ENCODE measurements at regions not wholly inside any gene's neighbourhood (a gene's known extent, or its start where the extent isn't known, plus 50 kb on each side); places are given as distances from the start of the nearest gene placed in this dataset.
"Not testable (repeated sequence)": the region's sequence is repeated elsewhere in the genome, so short reads cannot be mapped to it uniquely, and the experiment has no call there.

DNA sequence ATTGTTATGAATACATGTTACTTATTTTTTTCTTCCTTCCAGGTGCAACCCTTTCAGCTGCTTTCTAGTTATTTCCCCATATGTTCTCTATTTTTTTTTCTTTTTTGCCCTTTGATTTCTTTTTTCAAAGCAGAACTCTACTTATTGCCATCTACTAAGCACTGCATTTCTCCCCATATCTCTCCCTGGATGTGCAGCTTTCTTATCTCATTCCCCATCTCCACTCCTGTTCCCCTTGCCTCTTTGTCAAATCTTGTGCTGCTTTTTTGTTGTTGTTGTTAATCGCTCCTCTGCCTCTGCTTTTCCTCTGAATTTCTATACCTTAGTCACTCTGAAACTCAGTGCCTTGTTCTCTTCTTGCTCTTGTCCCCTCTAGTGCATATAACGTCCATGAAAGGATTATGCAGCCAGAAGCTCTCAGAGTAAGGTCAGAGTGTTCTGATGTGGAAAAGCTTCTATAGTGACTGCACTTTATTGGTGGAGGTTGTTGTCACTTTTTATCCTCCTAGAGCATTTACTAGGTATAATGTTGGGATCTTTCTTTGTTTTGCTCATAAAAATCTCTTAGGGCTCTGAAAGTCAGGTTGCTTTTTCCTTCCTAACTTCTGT is 51.1 kb upstream of the JADE1 start:
- no peak for DNase-seq (ENCODE audit: low spot score)

DNA sequence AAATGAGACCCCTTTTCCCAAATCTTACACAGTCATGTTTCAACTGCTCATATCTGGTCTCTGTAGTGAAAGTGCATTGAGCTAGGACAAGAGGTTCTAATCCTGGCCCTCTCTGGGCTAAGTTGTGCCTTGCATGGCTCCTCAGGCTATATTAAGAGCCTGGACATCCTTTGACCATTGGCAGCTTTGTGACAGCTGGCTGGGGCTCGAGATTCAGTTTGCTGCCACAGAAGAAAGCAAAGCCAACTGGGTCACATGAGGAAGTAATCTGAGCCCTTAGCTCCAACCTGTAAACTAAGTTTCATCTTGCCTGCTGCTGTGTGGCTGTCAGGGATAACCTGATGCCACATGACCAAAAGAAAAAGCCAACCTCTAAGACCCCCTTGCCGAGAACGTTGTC is 51.8 kb upstream of the JADE1 start:
- peak; percentile 51 for DNase-seq (ENCODE audit: low spot score)

DNA sequence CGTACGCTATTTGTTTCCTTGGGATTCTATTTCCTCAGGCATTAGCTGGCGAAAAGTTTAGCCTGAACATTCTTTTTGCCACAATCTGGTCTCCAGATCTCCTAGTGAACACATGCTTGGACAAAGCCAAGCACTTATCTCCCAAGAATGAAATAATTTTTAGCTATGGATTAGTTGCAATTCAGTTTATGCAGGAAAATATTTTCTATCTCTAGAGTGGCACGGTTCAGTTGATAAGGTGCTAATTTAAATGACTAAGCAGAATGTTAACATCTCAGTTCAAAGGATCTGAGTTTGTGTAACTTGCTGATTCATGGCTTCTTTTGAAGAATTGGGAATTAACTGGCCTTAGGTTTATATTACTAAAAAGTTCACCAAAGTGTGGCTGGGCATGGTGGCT is 58.1 kb upstream of the JADE1 start:
- no peak for DNase-seq (ENCODE audit: low spot score)

DNA sequence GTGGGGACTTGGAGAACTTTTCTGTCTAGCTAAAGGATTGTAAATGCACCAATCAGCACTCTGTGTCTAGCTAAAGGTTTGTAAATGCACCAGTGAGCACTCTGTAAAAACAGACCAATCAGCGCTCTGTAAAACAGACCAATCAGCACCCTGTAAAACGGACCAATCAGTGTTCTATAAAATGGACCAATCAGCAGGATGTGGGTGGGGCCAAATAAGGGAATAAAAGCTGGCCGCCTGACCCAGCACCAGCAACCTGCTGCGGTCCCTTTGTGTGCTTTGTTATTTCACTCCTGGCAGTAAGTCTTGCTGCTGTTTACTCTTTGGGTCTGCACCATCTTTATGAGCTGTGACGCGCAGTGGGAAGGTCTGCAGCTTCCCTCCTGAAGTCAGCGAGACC is 67.8 kb upstream of the JADE1 start:
- DNase-seq (ENCODE audit: low spot score), result not testable (repeated sequence)

DNA sequence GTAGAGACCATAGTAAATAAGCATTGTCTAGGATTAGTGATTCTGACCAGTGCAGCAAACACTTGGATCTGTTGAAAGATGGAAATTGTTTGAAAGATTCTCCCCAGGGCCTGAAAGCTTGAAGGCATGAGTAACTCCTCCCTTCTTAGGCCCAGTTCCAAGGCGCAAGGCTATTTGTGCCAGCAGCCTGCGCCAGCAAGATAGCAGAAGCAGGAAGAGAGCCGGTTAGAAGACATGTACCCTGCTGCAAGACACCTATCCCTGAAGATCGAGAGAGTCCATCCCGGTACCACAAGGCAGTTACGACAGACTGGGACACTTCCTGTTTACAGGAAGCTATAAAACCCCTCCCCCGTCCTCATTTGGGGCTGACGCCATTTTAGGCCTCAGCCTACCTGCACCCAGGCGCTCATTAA is 72.4 kb upstream of the JADE1 start:
- DNase-seq (ENCODE audit: low spot score), result no peak

DNA sequence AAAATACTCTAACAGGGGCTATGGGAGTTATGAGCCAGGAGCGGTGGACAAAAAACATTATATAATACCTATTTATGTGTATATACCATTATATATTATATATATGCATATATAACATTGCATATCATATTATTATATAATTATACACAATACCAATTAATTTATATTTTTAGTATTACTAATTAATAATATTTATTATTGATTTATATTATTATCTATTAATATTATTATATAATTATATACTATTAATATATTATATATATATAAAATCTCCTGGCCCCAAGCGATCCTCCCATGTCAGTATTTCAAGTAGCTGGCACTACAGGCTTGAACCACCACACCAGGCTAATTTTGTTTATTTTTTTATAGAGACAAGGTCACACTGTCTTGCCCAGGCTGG is 73.8 kb upstream of the JADE1 start:
- no peak for DNase-seq (ENCODE audit: low spot score)

DNA sequence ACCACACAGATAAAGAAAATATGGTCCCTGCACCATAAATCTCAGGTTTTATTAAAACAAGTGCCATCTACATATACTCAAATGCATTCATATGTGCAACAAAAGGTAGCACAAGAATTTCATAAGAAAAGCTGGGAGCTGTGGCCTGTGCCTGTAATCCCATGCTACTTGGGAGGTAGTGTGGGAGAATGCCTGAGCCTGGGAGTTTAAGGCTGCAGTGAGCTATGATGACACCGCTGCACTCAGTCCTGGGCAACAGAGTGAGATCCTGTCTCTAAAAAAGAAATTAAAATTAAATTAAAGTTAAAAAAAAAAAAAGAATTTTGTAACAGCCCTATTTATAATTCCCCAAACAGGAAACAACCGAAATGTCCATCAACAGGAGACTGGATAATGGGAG is 81.3 kb upstream of the JADE1 start:
- DNase-seq (ENCODE audit: low spot score), result no peak

DNA sequence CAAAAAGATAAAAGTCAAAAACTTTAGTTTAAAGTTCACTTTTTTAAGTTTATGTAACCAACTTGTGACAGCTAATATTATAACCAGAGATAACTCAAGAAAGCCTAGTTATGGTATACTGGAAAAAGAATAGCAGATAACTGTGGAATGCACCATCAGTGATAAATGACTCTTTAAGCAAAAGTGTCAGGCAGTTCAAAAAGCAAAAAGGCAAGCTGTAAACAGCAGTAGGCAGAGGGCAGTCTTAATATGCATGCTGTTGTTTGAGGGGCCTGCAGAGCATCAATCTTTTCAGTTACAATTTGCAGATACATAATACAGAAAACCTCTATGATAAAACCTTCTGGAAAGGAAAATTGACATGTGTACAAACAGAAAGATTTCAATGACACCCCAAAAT is 81.8 kb upstream of the JADE1 start:
- DNase-seq (ENCODE audit: low spot score), result no peak

DNA sequence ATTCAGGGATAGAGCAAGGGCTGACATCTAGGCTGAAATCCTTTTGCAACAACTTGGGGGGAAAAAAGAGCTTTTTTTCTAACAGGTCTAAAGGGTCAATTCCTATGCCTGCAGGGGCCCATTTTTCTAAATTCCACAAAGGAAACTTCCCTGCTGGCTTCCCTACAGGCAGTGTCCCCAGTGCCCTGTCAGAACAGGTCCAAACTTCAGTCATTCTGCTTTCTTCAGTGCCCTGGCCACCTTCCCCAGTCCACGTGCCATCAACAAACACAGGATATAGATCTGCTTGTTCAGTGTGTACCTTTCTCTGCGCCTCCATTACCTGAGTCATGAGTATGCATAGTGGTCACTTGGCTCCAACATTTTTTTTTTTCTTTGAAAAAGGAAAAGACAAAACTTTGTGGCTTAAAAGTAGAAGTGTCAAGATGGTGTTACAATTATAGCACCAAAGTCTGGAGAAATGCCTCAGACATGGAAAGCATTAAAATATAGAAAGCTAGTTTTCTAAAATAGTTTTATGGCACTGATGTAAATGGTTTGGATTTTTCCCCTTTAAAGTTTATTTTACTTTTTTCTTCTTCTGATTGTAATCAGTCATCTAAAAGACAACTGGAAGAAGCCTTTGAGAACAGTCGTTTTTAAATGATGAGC is 84.0 kb upstream of the JADE1 start:
- DNase-seq (ENCODE audit: low spot score), result no peak

DNA sequence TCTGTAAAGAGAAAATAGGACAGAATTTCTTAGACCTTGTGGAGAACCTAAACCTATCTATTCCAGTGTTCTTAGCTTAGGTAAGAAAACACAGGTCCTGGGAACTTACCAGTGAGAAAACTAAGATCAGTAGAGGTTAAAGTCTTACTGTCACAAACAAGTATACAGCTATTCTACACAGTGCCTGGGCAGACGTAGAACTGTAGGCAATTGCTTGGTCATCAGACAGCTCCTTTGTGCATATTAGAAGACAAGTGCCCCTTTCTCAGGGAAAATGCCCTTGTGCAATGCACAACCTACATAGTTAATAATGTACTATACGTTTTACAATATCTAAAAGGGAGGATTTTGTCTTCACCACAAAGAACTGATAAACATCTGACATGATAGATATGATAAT is 86.6 kb upstream of the JADE1 start:
- DNase-seq (ENCODE audit: low spot score), result no peak

DNA sequence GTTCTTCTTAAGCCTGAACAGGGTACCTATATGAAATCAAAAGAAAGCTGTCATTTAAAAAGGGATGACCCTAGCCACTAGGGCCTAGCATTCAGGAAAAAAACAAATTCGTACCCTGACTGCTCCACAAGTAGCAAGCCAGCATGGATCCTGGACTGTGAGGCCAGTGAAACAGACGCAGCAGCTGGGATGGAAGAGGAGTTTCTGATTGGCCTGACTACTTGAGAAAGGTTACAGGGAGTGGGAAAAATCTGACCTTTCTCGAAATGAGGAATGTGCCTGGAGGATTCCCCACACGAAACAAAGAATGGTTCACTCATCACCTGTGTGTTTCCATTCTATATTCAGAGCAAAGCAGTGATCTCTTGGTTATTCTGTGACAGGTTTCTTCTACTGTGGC is 87.6 kb upstream of the JADE1 start:
- no peak for DNase-seq (ENCODE audit: low spot score)

DNA sequence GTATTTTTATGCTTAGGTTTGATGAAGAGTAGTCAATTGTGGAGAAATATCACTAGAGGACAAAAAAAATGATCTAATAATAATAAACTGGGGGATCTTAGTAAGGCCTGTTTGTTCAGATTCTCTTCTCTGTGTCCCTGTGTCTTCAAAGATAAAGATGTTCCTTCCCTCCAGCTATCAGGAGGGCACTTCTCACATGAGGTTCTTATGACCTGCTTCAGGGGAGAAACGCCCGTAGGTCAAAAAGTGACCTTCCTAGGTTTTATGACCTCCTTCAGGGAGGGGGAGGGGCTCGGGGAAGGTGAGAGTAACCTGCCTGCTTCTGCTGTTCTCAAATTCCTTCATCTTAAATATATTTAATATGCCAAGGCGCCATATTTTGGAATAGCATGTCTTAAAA is 89.2 kb upstream of the JADE1 start:
- no peak for DNase-seq (ENCODE audit: low spot score)

DNA sequence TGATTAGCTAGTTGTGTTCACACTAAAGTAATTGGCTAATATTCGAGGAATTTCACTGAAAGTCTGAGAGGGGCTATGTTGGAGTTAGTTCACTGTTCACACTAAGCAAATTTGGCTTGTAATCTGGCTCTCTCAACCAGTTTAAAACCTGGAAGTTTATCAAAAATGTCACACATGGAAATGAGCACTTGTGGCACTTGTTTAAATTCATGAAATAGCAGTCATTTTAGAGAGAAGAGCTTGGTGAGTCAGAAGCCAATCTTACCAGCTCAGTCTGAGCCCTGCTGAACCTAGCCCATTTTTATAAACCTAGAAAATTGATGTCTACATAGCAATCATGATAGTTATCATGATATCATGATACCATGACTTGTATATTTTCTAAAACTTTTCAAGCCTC is 90.7 kb upstream of the JADE1 start:
- DNase-seq (ENCODE audit: low spot score), result no peak

DNA sequence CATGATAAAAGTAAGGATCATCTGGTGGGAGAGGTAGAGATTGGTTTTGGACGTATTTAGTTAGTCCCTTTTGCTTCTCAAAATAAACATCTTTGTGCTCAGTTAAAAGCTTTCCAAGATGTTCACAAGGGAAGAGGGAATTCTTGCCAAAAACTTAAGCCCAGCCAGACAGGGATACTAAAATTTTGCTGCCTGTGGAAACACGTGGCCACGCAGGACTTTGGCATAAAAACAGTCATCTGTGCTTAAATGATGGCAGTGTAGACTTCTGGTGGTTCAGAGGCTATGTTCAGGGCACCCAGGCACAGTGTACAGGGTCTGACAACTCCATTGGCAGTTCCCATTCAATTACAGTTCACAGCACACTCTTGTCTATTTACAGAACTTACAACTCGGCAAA is 93.2 kb upstream of the JADE1 start:
- DNase-seq (ENCODE audit: low spot score), result no peak

DNA sequence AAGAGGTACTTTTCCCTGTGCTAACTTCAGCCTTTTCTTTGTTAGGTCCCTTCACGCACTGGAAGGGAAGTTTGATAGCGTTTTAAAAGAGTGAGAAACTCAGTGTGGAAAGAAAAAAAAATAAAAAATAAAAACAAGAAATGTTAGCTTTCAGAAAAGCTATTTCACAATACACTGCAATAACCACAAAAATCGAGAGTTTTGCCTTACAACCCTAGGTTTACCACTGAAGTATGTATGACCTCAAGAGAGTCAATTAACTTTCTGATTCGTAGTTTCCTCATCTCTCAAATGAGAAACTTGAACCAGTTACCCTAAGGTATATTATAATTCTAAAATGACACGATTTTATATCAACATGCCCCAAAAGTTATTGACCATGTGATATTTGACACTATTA is 93.9 kb upstream of the JADE1 start:
- DNase-seq (ENCODE audit: low spot score), result no peak

DNA sequence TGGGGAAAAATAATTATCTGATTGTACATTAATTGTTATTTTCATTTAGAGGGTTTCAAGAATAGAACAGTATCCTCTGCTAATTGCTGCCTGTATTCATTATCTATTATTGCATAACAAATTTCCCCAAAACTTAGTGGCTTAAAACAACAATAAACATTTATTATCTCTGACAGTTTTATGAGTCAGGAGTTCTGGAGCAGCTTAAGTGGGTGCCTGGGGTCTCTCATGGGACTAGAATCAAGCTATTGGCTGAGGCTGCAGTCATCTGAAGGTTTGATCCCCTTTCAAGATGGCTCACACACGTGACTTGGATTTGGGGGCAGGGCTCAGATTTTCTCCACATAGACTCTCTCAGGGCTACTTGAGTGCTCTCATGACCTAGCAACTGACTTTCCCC is 98.1 kb upstream of the JADE1 start:
- no peak for DNase-seq (ENCODE audit: low spot score)

DNA sequence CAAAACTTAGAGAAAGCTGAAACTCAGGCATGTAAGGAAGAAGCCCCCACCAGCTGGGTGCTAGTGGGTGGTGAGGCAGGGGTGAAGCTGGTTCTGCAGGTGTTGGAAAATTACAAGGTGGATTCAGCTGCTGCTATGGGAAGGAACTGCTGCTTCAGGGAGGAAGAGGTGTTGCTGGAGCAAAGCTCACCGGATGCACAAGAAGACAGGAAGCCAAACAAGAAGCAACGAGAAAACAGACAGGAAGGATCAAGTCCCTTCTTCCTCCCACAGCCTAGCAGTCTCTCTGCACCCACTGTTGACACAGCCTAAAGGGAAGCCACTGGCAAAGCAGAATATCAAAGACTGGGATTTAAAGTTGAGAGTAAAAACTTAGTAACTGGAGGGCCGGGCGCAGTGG is 100.2 kb upstream of the JADE1 start:
- DNase-seq (ENCODE audit: low spot score), result no peak

DNA sequence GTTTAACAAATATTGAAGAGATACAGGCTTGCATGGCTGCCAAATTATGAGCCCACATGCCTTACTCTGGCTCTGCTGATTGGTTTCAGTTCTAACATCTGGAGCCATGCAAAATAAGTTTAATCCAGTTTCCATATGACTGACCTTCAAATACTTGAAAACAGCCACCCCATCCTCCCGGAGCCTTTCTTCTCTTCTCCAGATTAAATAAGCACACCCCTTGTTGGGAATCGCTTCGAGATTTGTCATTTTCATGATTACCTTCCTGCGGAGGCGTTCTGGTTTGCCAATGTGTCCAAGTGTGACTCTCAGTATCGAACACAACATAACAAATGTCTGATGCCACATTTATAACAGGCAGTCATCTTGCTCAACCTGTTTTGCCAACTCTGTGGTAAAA is 101.6 kb upstream of the JADE1 start:
- no peak for DNase-seq (ENCODE audit: low spot score)

DNA sequence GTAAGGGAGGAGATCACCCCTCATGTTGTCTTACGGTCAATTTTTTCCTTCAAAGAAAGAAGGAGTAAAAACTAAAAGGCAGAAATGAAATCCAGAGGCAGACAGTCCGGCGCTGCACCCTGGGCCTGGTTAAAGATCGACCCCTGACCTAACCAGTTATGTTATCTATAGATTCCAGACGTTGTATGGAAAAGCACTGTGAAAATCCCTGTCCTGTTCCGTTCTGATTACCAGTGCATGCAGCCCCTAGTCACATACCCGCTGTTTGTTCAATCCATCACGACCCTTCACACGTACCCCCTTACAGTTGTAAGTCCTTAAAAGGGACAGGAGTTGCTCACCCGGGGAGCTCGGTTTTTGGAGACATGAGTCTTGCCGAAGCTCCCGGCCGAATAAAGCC is 105.6 kb upstream of the JADE1 start:
- DNase-seq (ENCODE audit: low spot score), result no peak

DNA sequence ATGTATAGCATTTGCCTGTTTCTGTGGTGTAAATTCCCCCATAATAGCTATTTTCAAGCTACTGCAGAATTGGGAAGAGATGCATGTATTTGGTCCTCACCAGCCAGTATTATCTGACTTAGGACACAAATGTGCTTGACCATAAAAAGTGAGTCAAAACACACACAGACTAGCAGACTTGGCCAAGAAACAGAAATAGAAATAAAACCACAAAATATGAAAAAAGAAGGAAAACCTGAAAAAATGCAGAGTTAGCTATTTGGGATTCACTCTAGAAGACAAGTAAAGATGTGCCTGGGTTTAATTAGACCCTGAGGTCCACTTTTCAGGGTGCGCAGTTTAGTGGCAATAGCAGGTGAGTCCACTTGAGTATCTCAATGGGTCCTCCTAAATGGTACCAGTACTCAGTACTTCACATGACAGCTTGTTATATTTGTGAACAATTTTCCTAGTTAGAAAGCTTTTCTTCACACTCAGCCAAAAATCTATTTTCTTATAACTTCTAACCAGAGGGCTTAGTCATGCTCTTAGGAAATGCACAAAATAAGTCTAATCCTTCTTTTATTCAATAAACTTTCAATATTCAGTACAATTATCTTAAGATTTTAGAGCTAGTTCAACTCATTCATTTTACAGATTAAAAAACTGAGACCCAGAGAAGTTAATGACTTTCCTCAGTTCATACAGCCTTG is 108.7 kb upstream of the JADE1 start:
- DNase-seq (ENCODE audit: low spot score), result no peak

DNA sequence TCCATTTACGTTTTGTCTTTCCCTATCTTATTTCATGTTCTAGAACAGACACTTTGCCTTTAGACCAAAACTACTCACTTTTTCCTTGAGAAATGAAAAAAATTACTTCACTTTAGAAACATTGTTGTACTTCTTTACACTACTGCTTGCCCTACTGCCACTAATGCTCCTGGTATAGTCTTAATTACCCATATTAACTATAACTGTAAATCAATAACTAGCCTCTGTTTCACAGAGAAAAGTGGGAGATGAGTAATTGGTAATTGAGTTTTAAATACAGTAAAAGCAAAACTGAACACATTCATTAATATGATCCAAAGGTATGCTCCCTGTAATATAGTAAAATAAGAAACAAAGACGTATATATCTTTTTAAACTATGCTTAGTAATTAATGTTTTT is 111.1 kb upstream of the JADE1 start:
- DNase-seq (ENCODE audit: low spot score), result no peak

DNA sequence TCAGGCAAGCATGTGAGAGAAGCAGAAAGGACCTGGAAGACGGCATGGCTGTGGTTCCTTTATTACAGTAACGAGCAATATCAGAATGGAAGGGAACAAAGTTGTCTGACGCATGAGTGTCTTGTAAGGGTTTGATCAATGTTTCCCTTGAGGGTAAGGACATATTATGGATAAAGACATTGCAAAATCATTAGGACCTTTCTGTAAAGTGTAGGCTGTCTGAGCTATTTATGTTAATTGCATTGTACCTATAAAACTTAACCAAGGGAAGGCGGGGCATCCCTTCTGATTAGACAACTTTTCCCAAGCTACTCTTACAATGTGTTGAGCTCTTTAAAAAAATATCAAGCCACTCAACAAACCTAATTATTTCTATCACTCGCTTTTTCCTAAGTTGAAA is 112.2 kb upstream of the JADE1 start:
- DNase-seq (ENCODE audit: low spot score), result no peak

DNA sequence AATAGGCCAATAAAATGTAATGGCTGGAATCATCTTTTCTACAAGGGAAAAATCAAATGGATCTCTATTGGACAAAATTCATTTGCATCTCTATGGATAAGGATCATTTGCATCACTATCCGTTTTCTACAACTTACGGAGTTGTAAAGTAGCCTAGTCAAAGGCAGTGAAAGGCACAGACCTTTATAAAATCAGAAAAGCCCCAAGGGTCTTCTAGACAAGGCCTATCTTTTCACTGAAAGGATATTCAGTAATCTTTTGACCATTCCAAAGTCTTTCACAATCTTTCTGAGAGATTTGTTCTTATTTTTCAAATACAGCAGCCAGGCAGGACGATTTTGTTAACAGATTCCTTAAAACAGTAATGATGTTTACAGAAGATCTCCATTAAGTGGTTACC is 119.5 kb upstream of the JADE1 start:
- DNase-seq (ENCODE audit: low spot score), result no peak
